Occipital lobe (tissue), 1 donor: ENCODE measurements at regions not wholly inside any gene's neighbourhood (a gene's known extent, or its start where the extent isn't known, plus 50 kb on each side); places are given as distances from the start of the nearest gene placed in this dataset.

Experiments used
- DNase-seq: peaks from one replicate; lab custom pipeline; 2025; lab: John Stamatoyannopoulos, UW

GRCh38 chr4:14092741-14093140 lies 465.2 kb upstream of the BOD1L1 start:
- DNase-seq, result no peak

- no peak for DNase-seq
Measured at GRCh38 chr4:14095831-14096230, 468.3 kb upstream of the BOD1L1 start.

GRCh38 chr4:14096396-14096965 lies 469.0 kb upstream of the BOD1L1 start:
- DNase-seq, result no peak

GRCh38 chr4:14100349-14100748 lies 472.8 kb upstream of the BOD1L1 start:
- no peak for DNase-seq

GRCh38 chr4:14110407-14110806 lies 482.9 kb upstream of the BOD1L1 start:
- no peak for DNase-seq

- no peak for DNase-seq
Measured at GRCh38 chr4:14111730-14112181, 484.2 kb upstream of the BOD1L1 start.

- no peak for DNase-seq
Measured at GRCh38 chr4:14115106-14115505, 487.6 kb upstream of the BOD1L1 start.

GRCh38 chr4:14117575-14118238 lies 490.2 kb upstream of the BOD1L1 start:
- DNase-seq, result no peak

GRCh38 chr4:14124816-14125215 lies 497.3 kb upstream of the BOD1L1 start:
- DNase-seq, result no peak

- no peak for DNase-seq
Measured at GRCh38 chr4:14125375-14126129, 498.0 kb upstream of the BOD1L1 start.

- DNase-seq, result no peak
Measured at GRCh38 chr4:14130551-14130950, 503.0 kb upstream of the BOD1L1 start.

GRCh38 chr4:14131335-14131734 lies 503.8 kb upstream of the BOD1L1 start:
- no peak for DNase-seq

GRCh38 chr4:14132301-14132700 lies 504.8 kb upstream of the BOD1L1 start:
- no peak for DNase-seq

GRCh38 chr4:14138106-14138505 lies 510.6 kb upstream of the BOD1L1 start:
- no peak for DNase-seq

GRCh38 chr4:14143892-14144291 lies 516.4 kb upstream of the BOD1L1 start:
- DNase-seq, result no peak

- DNase-seq, result no peak
Measured at GRCh38 chr4:14149176-14150053, 521.9 kb upstream of the BOD1L1 start.

GRCh38 chr4:14151101-14151500 lies 523.6 kb upstream of the BOD1L1 start:
- DNase-seq, result no peak

- DNase-seq, result no peak
Measured at GRCh38 chr4:14152834-14153519, 525.5 kb upstream of the BOD1L1 start.

- no peak for DNase-seq
Measured at GRCh38 chr4:14155803-14156202, 528.3 kb upstream of the BOD1L1 start.

- no peak for DNase-seq
Measured at GRCh38 chr4:14157262-14157661, 529.7 kb upstream of the BOD1L1 start.
